ENCODE measurements at regions not wholly inside any gene's neighbourhood (a gene's known extent, or its start where the extent isn't known, plus 50 kb on each side); places are given as distances from the start of the nearest gene placed in this dataset.
"Not testable (repeated sequence)": the region's sequence is repeated elsewhere in the genome, so short reads cannot be mapped to it uniquely, and the experiment has no call there.

- no peak for DNase-seq (ENCODE audit: low spot score)
Measured at GRCh38 chr10:121335386-121335925, 262.8 kb downstream of the FGFR2 start.

GRCh38 chr10:121337427-121337826, 260.8 kb downstream of the FGFR2 start:
- DNase-seq (ENCODE audit: low spot score): no peak

GRCh38 chr10:121338206-121338980, 259.9 kb downstream of the FGFR2 start:
- no peak for DNase-seq (ENCODE audit: low spot score)

GRCh38 chr10:121339114-121339513, 259.1 kb downstream of the FGFR2 start:
- no peak for DNase-seq (ENCODE audit: low spot score)

- DNase-seq (ENCODE audit: low spot score): no peak
Measured at GRCh38 chr10:121340271-121340831, 257.9 kb downstream of the FGFR2 start.

GRCh38 chr10:121351540-121351939, 246.7 kb downstream of the FGFR2 start:
- no peak for DNase-seq (ENCODE audit: low spot score)

GRCh38 chr10:121352231-121352855, 245.9 kb downstream of the FGFR2 start:
- no peak for DNase-seq (ENCODE audit: low spot score)

GRCh38 chr10:121355161-121355560, 243.1 kb downstream of the FGFR2 start:
- no peak for DNase-seq (ENCODE audit: low spot score)

- no peak for DNase-seq (ENCODE audit: low spot score)
Measured at GRCh38 chr10:121356183-121356582, 242.1 kb downstream of the FGFR2 start.

- DNase-seq (ENCODE audit: low spot score): no peak
Measured at GRCh38 chr10:121357401-121357800, 240.8 kb downstream of the FGFR2 start.

- no peak for DNase-seq (ENCODE audit: low spot score)
Measured at GRCh38 chr10:121362026-121362425, 236.2 kb downstream of the FGFR2 start.

GRCh38 chr10:121365566-121365965, 232.7 kb downstream of the FGFR2 start:
- DNase-seq (ENCODE audit: low spot score): no peak

GRCh38 chr10:121368347-121369025, 229.8 kb downstream of the FGFR2 start:
- DNase-seq (ENCODE audit: low spot score): no peak

- DNase-seq (ENCODE audit: low spot score): no peak
Measured at GRCh38 chr10:121369616-121370015, 228.6 kb downstream of the FGFR2 start.

GRCh38 chr10:121371836-121372235, 226.4 kb downstream of the FGFR2 start:
- DNase-seq (ENCODE audit: low spot score): no peak

GRCh38 chr10:121373411-121373810, 224.8 kb downstream of the FGFR2 start:
- no peak for DNase-seq (ENCODE audit: low spot score)

GRCh38 chr10:121374121-121374520, 224.1 kb downstream of the FGFR2 start:
- DNase-seq (ENCODE audit: low spot score): no peak

GRCh38 chr10:121375172-121375571, 223.1 kb downstream of the FGFR2 start:
- DNase-seq (ENCODE audit: low spot score): no peak

- no peak for DNase-seq (ENCODE audit: low spot score)
Measured at GRCh38 chr10:121378251-121378801, 219.9 kb downstream of the FGFR2 start.

GRCh38 chr10:121379013-121379412, 219.2 kb downstream of the FGFR2 start:
- DNase-seq (ENCODE audit: low spot score): no peak

- DNase-seq (ENCODE audit: low spot score): no peak
Measured at GRCh38 chr10:121380211-121380610, 218.0 kb downstream of the FGFR2 start.

GRCh38 chr10:121382029-121382520, 216.2 kb downstream of the FGFR2 start:
- not testable (repeated sequence) for DNase-seq (ENCODE audit: low spot score)
